ENCODE measurements at regions not wholly inside any gene's neighbourhood (a gene's known extent, or its start where the extent isn't known, plus 50 kb on each side); places are given as distances from the start of the nearest gene placed in this dataset.

DNA sequence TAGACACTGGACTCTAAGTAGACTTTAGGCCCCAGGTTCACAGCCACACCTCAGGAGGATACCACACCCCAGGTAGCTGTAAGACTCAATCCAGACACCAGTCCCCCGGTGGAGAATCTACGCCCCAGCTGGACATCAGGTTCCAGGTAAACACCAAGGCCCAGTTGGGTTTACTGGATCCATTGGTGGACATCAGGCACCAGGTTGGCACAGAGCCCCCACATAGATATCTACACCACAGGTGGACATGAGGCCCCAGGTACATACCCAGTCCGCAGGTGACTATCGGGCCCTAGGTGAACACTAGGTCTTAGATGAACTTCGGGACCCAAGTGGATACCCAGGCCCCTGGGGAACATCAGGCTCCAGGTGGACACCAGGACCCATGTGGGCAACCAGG, 58.9 kb upstream of the SEPTIN5 start:
- no peaks in the 10 kb centered on the region for H3K4me1 ChIP-seq (ENCODE audit: control insufficient read depth, extremely low read depth, insufficient read depth, low read length)
- H3K4me2 ChIP-seq (ENCODE audit: extremely low read depth, insufficient read depth, low read length): no peak overlapping the region
- no peaks in the 10 kb centered on the region for H3K9me3 ChIP-seq (ENCODE audit: control insufficient read depth, insufficient read depth, low read depth, low read length)
- TF ChIP-seq, protein P1, sequence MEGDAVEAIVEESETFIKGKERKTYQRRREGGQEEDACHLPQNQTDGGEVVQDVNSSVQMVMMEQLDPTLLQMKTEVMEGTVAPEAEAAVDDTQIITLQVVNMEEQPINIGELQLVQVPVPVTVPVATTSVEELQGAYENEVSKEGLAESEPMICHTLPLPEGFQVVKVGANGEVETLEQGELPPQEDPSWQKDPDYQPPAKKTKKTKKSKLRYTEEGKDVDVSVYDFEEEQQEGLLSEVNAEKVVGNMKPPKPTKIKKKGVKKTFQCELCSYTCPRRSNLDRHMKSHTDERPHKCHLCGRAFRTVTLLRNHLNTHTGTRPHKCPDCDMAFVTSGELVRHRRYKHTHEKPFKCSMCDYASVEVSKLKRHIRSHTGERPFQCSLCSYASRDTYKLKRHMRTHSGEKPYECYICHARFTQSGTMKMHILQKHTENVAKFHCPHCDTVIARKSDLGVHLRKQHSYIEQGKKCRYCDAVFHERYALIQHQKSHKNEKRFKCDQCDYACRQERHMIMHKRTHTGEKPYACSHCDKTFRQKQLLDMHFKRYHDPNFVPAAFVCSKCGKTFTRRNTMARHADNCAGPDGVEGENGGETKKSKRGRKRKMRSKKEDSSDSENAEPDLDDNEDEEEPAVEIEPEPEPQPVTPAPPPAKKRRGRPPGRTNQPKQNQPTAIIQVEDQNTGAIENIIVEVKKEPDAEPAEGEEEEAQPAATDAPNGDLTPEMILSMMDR (conservative IDR thresholded peaks at IDR 0.05 in 1 of 2, IDR thresholded peaks at IDR 0.05 in 1 of 2; ENCODE audit: low read depth in 1 of 2, low read length in 2 of 2): no peak
- TF ChIP-seq EZH2 (IDR thresholded peaks at IDR 0.05; ENCODE audit: low read length, missing control alignments): no peak
- H3K27me3 ChIP-seq (ENCODE audit: control insufficient read depth, insufficient read depth, low read length): peaks cover 3% of the 10 kb centered on the region
- no peaks in the 10 kb centered on the region for H3K36me3 ChIP-seq (ENCODE audit: control insufficient read depth, insufficient read depth, low read length)
- no peak overlapping the region for H3K4me3 ChIP-seq (replicated peaks in 1 of 4; ENCODE audit: control extremely low read depth in 1 of 4, insufficient read depth in 1 of 4, low read depth in 3 of 4, low read length in 4 of 4)
- no peak overlapping the region for H3K9ac ChIP-seq (ENCODE audit: insufficient read depth, low read length)
- H3K79me2 ChIP-seq (ENCODE audit: control insufficient read depth, insufficient read depth, low read length): no peaks in the 10 kb centered on the region
- H4K20me1 ChIP-seq (ENCODE audit: control insufficient read depth, extremely low read depth, insufficient read depth, low read length): no peaks in the 10 kb centered on the region
- no peak overlapping the region for H3K27ac ChIP-seq (ENCODE audit: insufficient read depth, low read length)
- no peak overlapping the region for H2AFZ ChIP-seq (ENCODE audit: low read length)
- no peak for DNase-seq (ENCODE audit: low read depth in 2 of 2)

DNA sequence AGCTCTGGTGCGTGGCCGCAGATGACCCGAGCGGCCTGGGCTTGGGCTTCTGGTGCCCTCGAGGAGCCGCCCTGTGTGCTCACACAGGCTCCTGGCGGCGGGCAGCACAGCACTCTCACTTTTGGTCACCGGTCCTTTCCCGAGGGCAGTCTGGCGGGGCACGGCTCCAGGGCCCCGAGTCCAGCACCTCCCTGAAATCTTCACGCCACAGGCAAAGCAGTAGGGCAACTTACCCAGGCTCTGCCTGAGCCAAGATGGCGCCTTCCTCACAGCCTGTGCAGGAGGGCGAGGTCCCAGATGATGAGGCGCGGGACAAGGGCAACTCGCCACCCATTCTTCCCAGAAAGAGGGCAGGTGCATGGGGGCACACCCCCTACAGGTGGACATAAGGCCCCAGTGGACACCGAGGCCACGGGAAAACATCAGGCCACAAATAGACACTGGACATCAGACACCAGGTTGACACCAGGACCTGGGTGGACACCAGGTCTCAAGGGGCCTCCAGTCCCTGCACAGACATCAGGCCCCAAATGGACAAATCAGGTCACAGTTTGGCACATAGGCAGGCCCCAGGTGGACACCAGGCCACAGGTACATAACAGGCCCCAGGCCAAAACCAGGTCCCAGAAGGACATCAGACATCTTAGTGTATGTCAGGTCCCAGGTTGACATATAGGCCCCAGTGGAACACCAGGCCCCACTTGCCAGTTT, 57.6 kb upstream of the SEPTIN5 start:
- H3K79me2 ChIP-seq (ENCODE audit: control insufficient read depth, insufficient read depth, low read length): no peaks in the 10 kb centered on the region
- H3K4me3 ChIP-seq (replicated peaks in 1 of 4; ENCODE audit: control extremely low read depth in 1 of 4, insufficient read depth in 1 of 4, low read depth in 3 of 4, low read length in 4 of 4): no peak overlapping the region
- no peaks in the 10 kb centered on the region for H3K36me3 ChIP-seq (ENCODE audit: control insufficient read depth, insufficient read depth, low read length)
- no peak overlapping the region for H3K4me2 ChIP-seq (ENCODE audit: extremely low read depth, insufficient read depth, low read length)
- H4K20me1 ChIP-seq (ENCODE audit: control insufficient read depth, extremely low read depth, insufficient read depth, low read length): no peaks in the 10 kb centered on the region
- no peaks in the 10 kb centered on the region for H3K9me3 ChIP-seq (ENCODE audit: control insufficient read depth, insufficient read depth, low read depth, low read length)
- no peaks in the 10 kb centered on the region for H3K4me1 ChIP-seq (ENCODE audit: control insufficient read depth, extremely low read depth, insufficient read depth, low read length)
- TF ChIP-seq EZH2 (IDR thresholded peaks at IDR 0.05; ENCODE audit: low read length, missing control alignments): no peak
- TF ChIP-seq, protein P1 (conservative IDR thresholded peaks at IDR 0.05 in 1 of 2, IDR thresholded peaks at IDR 0.05 in 1 of 2; ENCODE audit: low read depth in 1 of 2, low read length in 2 of 2): no peak
- no peak overlapping the region for H3K9ac ChIP-seq (ENCODE audit: insufficient read depth, low read length)
- no peak for DNase-seq (ENCODE audit: low read depth in 2 of 2)
- H3K27ac ChIP-seq (ENCODE audit: insufficient read depth, low read length): no peak overlapping the region
- H3K27me3 ChIP-seq (ENCODE audit: control insufficient read depth, insufficient read depth, low read length): no peaks in the 10 kb centered on the region
- H2AFZ ChIP-seq (ENCODE audit: low read length): no peak overlapping the region

DNA sequence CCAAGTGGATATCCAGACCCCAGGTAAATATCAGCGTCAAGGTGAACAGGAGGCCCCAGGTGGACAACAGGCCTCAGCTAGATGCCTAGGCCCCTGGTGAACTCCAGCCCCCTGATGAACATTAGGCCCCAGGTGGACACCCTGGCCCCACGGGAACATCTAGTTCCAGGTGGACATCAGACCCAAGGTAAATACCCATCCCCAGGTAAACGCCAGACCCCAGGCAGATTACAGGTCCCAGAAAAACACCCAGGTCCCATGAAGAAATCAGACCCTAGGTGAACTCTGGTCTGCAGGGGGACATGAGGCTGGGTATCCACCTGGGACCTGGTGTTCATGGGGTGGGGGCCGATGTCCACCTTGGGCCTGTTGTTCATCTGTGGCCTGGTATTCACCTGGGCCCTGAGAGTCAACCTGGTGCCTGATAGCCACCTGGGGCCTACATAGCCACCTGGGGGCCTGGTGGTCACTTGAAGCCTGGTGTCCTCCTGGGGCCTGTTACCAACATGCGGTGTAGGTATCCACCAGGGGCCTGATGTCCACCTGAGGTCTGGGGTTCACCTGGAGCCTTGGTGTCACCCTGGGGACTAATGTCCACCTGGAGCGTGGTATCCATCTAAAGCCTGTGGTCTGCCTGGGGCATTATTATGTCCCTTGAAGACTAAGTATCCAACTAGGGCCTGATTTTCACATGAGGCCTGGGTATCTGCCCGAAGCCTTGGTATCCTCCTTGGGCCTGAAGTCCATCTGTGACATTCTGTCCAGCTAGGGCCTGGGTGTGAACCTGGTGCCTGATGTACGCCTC, 56.8 kb upstream of the SEPTIN5 start:
- DNase-seq (ENCODE audit: low read depth in 2 of 2): no peak
- Histone ChIP-seq H3K79me2 (ENCODE audit: control insufficient read depth, insufficient read depth, low read length) (no peaks in the 10 kb centered on the region), H3K4me3 (replicated peaks in 1 of 4; ENCODE audit: control extremely low read depth in 1 of 4, insufficient read depth in 1 of 4, low read depth in 3 of 4, low read length in 4 of 4) (no peak overlapping the region), H3K27me3 (ENCODE audit: control insufficient read depth, insufficient read depth, low read length) (no peaks in the 10 kb centered on the region), H4K20me1 (ENCODE audit: control insufficient read depth, extremely low read depth, insufficient read depth, low read length) (no peaks in the 10 kb centered on the region), H3K4me2 (ENCODE audit: extremely low read depth, insufficient read depth, low read length) (no peak overlapping the region), H3K9me3 (ENCODE audit: control insufficient read depth, insufficient read depth, low read depth, low read length) (no peaks in the 10 kb centered on the region), H2AFZ (ENCODE audit: low read length) (no peak overlapping the region), H3K4me1 (ENCODE audit: control insufficient read depth, extremely low read depth, insufficient read depth, low read length) (no peaks in the 10 kb centered on the region), H3K9ac (ENCODE audit: insufficient read depth, low read length) (no peak overlapping the region), H3K36me3 (ENCODE audit: control insufficient read depth, insufficient read depth, low read length) (no peaks in the 10 kb centered on the region), H3K27ac (ENCODE audit: insufficient read depth, low read length) (no peak overlapping the region)
- no peak for TF ChIP-seq EZH2 (IDR thresholded peaks at IDR 0.05; ENCODE audit: low read length, missing control alignments)
- TF ChIP-seq, protein P1 (conservative IDR thresholded peaks at IDR 0.05 in 1 of 2, IDR thresholded peaks at IDR 0.05 in 1 of 2; ENCODE audit: low read depth in 1 of 2, low read length in 2 of 2): no peak

All from fibroblast of lung (primary cell).